HuH-7 (cell line): ENCODE measurements at regions not wholly inside any gene's neighbourhood (a gene's known extent, or its start where the extent isn't known, plus 50 kb on each side); places are given as distances from the start of the nearest gene placed in this dataset.

Experiments
- DNase-seq: peaks from one replicate; pipeline ENCODE4 v3.0.0; 2011; ENCODE audit warnings: low spot score

DNA sequence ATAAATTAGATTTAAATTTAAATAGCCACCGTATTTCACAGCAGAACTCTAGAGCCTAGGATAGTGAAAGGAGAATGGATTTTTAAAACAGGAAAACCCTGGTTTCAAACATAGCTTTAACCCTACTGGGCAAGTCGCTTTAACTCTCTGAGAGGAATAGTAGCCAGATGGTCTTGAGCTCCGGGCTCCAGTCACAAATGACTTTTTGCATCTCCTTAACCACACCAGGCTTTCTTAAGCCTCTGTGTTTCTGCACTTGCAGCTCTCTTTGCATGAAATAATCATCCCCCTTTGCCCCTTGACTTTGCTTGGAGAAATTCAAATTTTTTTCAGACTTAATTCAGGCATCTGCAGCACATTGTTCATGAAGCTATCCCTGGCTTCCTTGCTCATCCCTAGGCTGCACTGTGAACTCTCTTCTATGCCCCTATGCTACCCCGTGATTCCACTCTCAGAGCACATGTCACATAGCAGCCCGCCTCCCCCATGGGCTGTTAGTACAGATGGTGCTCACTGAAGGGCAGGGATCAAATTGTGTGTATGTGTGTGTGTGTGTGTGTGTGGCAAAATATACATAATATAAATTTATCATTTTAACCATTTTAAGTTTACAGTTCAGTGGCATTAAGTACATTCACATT is 68.8 kb upstream of the DAB1 start:
- no peak for DNase-seq

GRCh38 chr1:57489358-57490036 is 65.6 kb upstream of the DAB1 start:
- DNase-seq: no peak

DNA sequence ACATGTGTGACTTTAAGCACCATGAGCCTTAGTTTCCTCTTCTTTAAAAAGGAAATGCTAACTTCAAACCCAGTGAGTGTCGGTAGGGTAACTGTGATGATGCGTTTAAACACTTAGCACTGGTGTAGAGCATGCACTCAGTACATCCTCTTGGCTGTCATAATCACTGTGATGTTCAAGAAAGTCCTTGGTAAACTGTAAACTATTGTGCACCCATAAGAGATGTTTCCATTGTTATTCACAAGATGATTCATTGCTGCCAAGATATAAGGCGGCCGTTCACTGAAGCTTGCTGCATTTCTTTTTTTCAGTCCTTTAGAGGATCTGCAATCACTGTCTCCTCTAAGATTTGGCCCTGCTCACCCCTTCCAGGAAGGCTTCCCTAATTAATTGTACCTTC is 61.8 kb upstream of the DAB1 start:
- DNase-seq: no peak

DNA sequence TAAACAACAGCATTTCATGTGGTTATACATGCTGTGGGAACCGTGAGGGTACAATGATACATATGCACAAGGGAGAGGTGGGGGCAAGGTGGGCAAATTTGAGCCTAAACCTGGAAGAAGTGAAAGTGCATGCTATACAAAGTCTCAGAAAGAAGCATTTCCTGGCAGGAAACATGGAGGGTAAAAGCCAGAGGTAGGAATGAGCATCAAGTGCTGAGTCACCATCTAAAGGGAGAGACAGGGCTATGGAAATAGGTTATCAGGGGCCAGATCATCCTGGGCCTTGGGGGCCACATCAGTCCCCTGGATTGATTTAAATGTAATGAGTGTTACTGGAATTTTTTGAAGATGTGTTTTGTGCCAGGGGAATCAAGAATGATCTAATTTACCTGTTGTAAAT is 60.1 kb upstream of the DAB1 start:
- no peak for DNase-seq

DNA sequence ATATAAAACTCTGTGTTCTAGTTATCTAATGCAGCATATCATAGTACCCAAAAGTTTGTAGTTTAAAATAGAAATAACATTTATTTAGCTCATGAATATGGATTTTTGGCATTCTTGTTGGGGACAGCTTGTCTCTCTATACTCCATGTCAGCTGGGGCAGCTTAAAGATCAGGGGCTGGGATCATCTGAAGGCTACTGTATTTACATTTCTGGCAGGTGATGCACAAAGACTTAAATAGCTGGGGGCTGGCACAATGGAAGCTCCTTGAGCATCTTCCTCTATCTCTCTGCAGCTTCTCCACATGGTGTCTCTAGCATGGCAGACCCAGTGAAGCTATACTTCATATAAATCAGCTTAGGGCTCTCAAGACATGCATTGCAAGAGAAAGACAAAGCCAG is 55.6 kb upstream of the DAB1 start:
- no peak for DNase-seq

DNA sequence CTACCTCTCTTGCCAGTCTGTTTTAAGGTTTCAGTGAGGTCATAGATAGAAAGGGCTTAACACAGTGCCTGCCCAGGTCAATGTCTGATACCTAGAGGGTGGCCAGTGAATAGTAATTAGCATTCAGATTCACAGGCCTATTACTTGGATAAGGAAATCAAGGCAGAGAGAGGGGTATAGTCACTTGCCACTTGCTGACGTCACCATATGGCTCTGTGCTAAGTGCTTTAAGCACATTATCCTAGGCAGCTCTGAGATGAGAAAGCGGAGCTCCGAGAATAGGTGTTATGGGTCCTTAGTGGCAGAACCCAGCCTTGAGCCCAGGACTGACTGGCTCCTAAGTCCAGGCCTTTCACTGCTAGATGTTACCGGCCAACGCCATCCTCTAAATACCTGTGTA is 51.5 kb upstream of the DAB1 start:
- no peak for DNase-seq

GRCh38 chr1:57474137-57474750 is 50.4 kb upstream of the DAB1 start:
- no peak for DNase-seq
